BLaER1 treated with 17β-estradiol and CSF1 and Interleukin-3, amounts not matched to agents 10 nM and 100 nM (cell line): ENCODE measurements at regions not wholly inside any gene's neighbourhood (a gene's known extent, or its start where the extent isn't known, plus 50 kb on each side); places are given as distances from the start of the nearest gene placed in this dataset.
"Not testable (repeated sequence)": the region's sequence is repeated elsewhere in the genome, so short reads cannot be mapped to it uniquely, and the experiment has no call there.

ENCODE experiments used
- H3K27ac ChIP-seq, 11 experiments: shearing (Covaris generic); formaldehyde crosslinking; 2 replicates each; pipeline ENCODE4 v1.8.1; 2022
- H3K27me3 ChIP-seq, 11 experiments: shearing (Covaris generic); formaldehyde crosslinking; 2 replicates each; pipeline ENCODE4 v1.8.1; 2022
- H3K36me3 ChIP-seq, 11 experiments: shearing (Covaris generic); formaldehyde crosslinking; 2 replicates each; pipeline ENCODE4 v1.8.1; 2022
- H3K4me1 ChIP-seq, 10 experiments: shearing (Covaris generic); formaldehyde crosslinking; 2 replicates each; pipeline ENCODE4 v1.8.1; 2022
- H3K4me2 ChIP-seq, 11 experiments: shearing (Covaris generic); formaldehyde crosslinking; 2 replicates each; pipeline ENCODE4 v1.8.1; 2022
- H3K4me3 ChIP-seq, 10 experiments: shearing (Covaris generic); formaldehyde crosslinking; 2 replicates each; pipeline ENCODE4 v1.8.1; 2022
- H3K9ac ChIP-seq, 11 experiments: shearing (Covaris generic); formaldehyde crosslinking; 2 replicates each; pipeline ENCODE4 v1.8.1; 2022
- H3K9me3 ChIP-seq, 11 experiments: shearing (Covaris generic); formaldehyde crosslinking; replicated peaks in 1 of 11; 2 replicates each; pipeline ENCODE4 v1.8.1; 2022
- H4K20me1 ChIP-seq, 11 experiments: shearing (Covaris generic); formaldehyde crosslinking; 2 replicates each; pipeline ENCODE4 v1.8.1; 2022
- Cebpa-rat ChIP-seq, 11 experiments: shearing (Covaris generic); IDR thresholded peaks; 2 replicates each; pipeline ENCODE4 v1.8.1; 2022

DNA sequence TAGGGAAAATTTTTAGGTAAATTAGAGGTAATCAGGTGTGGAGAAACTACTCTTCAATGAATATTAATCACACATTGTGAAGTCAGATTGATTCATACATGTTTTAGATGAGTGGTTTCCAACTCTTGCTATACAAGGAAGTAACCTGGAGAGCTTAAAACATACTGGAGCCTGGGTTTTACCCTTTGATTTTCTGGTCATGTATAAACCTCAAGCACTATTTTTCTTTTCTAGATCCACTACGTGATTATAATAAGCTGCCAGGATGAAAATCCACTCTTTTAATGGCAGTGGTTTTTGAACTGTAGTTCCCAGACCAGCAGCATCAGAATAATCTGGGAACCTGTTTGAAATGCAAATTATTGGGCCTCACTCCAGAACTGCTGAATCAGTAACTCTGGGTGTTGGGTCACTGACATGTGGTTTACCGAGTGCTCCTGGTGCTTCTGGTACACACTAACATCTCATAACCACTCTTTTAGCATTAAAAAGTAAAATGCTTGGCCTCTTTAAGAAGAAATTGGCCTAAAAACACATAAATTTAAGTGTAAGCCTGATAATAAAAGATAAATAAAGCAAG, 63.4 kb downstream of the DCAF12L1 start:
- no peak overlapping the region for H3K27ac ChIP-seq
- TF ChIP-seq Cebpa-rat (IDR thresholded peaks at IDR 0.05) = no peak
- no peaks in the 10 kb centered on the region for H3K36me3 ChIP-seq
- H4K20me1 ChIP-seq = peaks cover 0 to 5% (median 0%) of the 10 kb centered on the region in 11 experiments; a peak in 1 of 22 replicates
- peaks cover 16 to 67% (median 50%) of the 10 kb centered on the region in 11 experiments for H3K27me3 ChIP-seq
- H3K4me3 ChIP-seq = no peak overlapping the region
- peaks cover 0 to 8% (median 0%) of the 10 kb centered on the region in 10 experiments; a peak in 4 of 20 replicates for H3K4me1 ChIP-seq
- peaks cover 9 to 12% (median 11%) of the 10 kb centered on the region in 11 experiments for H3K9me3 ChIP-seq
- H3K9ac ChIP-seq = no peak overlapping the region
- no peak overlapping the region for H3K4me2 ChIP-seq

DNA sequence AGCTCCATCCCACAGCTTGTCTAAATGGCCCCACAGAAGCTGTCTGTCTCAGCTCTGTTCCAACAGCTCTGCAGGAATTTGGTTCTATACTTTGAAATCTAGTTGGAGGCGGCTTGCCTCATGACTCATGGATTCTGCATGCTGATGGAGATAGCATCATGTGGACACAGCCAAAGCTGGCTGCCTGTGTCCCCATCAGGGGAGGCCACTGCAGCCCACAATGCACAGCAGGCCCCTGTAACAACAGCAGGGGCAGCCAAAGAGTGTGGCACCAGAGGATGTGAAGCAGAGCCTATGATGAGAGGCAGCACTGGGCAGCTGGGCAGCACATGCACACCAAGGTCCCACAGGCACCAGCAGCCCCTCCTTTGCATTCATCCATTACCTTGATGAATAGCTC, 67.2 kb downstream of the DCAF12L1 start:
- H3K27me3 ChIP-seq = peaks cover 21 to 84% (median 61%) of the 10 kb centered on the region in 11 experiments
- no peak overlapping the region for H3K27ac ChIP-seq
- H3K4me1 ChIP-seq = peaks cover 0 to 8% (median 0%) of the 10 kb centered on the region in 10 experiments; a peak in 4 of 20 replicates
- H3K36me3 ChIP-seq = no peaks in the 10 kb centered on the region
- no peaks in the 10 kb centered on the region for H3K9me3 ChIP-seq
- H3K9ac ChIP-seq = no peak overlapping the region
- H3K4me3 ChIP-seq = no peak overlapping the region
- peaks cover 0 to 5% (median 0%) of the 10 kb centered on the region in 11 experiments; a peak in 1 of 22 replicates for H4K20me1 ChIP-seq
- H3K4me2 ChIP-seq = peak overlapping the region in 2 of 11 experiments; percentile 14 to 34; a peak in 2 of 22 replicates
- no peak for TF ChIP-seq Cebpa-rat (IDR thresholded peaks at IDR 0.05)

DNA sequence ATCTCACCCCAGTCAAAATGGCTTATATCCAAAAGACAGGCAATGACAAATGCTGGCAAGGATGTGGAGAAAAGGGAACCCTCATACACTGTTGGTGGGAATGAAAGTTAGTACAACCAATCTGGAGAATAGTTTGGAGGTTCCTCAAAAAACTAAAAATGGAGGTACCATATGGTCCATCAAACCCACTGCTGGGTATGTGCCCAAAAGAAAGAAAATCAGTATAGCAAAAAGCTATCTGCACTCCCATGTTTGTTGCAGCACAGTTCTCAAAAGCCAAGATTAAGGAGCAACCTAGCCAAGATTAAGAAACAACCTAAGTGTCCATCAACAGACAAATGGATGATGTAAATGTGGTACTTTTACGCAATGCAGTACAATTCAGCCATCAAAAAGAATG, 70.7 kb downstream of the DCAF12L1 start:
- no peak overlapping the region for H3K9ac ChIP-seq
- no peak overlapping the region for H3K4me3 ChIP-seq
- no peak overlapping the region for H3K27ac ChIP-seq
- no peak for TF ChIP-seq Cebpa-rat (IDR thresholded peaks at IDR 0.05)
- H3K9me3 ChIP-seq = no peaks in the 10 kb centered on the region
- H3K36me3 ChIP-seq = no peaks in the 10 kb centered on the region
- peaks cover 0 to 5% (median 0%) of the 10 kb centered on the region in 11 experiments; a peak in 1 of 22 replicates for H4K20me1 ChIP-seq
- no peak overlapping the region for H3K4me2 ChIP-seq
- H3K27me3 ChIP-seq = peaks cover 21 to 85% (median 67%) of the 10 kb centered on the region in 11 experiments; a peak in 21 of 22 replicates
- H3K4me1 ChIP-seq = peaks cover 0 to 8% (median 0%) of the 10 kb centered on the region in 10 experiments; a peak in 4 of 20 replicates

- not testable (repeated sequence) for H3K9me3 ChIP-seq, H3K4me1 ChIP-seq, H4K20me1 ChIP-seq, H3K4me3 ChIP-seq, H3K36me3 ChIP-seq, H3K27ac ChIP-seq, H3K9ac ChIP-seq, H3K4me2 ChIP-seq
- H3K27me3 ChIP-seq = peaks cover 0 to 37% (median 30%) of the 10 kb centered on the region in 11 experiments; a peak in 19 of 22 replicates
Observed at GRCh38 chrX:126459896-126460826, 92.5 kb downstream of the DCAF12L1 start.

DNA sequence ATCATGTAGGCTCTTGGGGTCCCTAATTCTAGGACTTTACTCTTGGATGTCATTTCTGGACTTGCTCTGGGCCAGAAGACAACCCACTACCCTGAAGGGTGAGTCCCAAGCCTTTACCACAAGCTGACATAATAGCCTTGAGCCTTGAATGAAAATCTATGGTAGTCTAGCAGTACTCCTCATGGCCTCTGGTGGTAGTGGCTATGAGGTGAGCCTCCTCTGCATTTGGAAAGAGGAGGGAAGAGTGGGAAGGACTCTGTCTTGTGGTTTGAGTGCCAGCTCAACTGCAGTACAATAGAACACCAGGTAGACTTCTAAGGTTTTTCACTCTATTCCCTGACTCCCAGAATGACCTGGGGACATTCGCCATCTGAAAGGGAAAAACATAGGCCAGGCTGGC, 96.5 kb downstream of the DCAF12L1 start:
- no peak for TF ChIP-seq Cebpa-rat (IDR thresholded peaks at IDR 0.05)
- H3K4me3 ChIP-seq = no peak overlapping the region
- H3K27ac ChIP-seq = no peak overlapping the region
- no peak overlapping the region for H3K4me2 ChIP-seq
- peaks cover 0 to 12% (median 0%) of the 10 kb centered on the region in 11 experiments; a peak in 7 of 22 replicates for H3K9me3 ChIP-seq
- H3K36me3 ChIP-seq = no peaks in the 10 kb centered on the region
- no peaks in the 10 kb centered on the region for H3K4me1 ChIP-seq
- peaks cover 0 to 66% (median 50%) of the 10 kb centered on the region in 11 experiments; a peak in 20 of 22 replicates for H3K27me3 ChIP-seq
- no peaks in the 10 kb centered on the region; a peak in 1 of 22 replicates for H4K20me1 ChIP-seq
- H3K9ac ChIP-seq = no peak overlapping the region

DNA sequence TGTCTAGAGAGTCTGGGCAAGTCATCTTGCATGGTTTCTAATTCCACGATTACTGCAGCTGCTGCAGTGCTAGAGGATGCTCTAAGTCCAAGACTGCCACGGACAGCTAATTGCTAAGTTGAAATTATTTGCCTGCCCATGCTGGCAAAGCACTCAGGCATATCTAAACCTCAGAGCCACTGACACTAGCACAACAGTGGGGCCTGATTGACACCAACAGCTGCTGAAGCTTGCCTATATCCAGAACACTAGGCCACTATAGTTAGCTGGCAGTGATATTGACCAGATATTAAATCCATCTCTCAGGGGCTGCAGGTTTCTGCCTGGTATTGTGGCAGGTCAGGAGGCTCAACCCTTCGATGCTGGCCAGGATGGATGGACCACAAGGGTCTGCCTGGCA, 103.9 kb downstream of the DCAF12L1 start:
- Histone ChIP-seq H3K4me2 (no peak overlapping the region), H3K9me3 (peaks cover 5 to 30% (median 21%) of the 10 kb centered on the region in 11 experiments; a peak in 14 of 22 replicates), H3K4me3 (no peak overlapping the region), H3K36me3 (no peaks in the 10 kb centered on the region), H4K20me1 (no peaks in the 10 kb centered on the region; a peak in 1 of 22 replicates), H3K9ac (no peak overlapping the region), H3K4me1 (no peaks in the 10 kb centered on the region), H3K27me3 (peaks cover 0 to 86% (median 61%) of the 10 kb centered on the region in 11 experiments; a peak in 20 of 22 replicates), H3K27ac (no peak overlapping the region)
- no peak for TF ChIP-seq Cebpa-rat (IDR thresholded peaks at IDR 0.05)
